ENCODE measurements at regions not wholly inside any gene's neighbourhood (a gene's known extent, or its start where the extent isn't known, plus 50 kb on each side); places are given as distances from the start of the nearest gene placed in this dataset.

DNA sequence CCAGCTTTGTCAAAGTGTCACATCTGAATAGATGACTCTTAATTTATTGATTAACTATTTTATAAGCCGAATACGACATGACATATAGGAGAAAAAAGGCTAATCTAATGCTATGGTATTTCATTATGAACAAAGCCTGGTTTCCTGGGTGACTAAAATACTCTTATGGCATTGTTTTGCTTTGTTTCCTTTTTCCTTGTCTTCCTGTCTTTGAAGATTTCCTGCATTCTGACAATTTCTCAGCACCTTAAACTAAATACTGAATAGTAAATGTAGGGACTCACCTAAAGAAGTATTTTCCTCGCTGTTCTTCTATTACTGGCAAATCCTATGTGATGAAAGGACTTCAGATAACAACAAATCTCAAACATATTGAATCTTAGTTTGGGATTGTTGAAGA is 1284.5 kb downstream of the EFNA5 start:
- CTCF ChIA-PET, result no interaction called here
- Histone ChIP-seq H3K4me3 (ENCODE audit: low read depth, low read length) (no peak overlapping the region), H3K4me1 (ENCODE audit: control insufficient read depth, insufficient read depth, low read length) (no peaks in the 10 kb centered on the region), H3K9me3 (ENCODE audit: control insufficient read depth, insufficient read depth, low read depth, low read length) (no peaks in the 10 kb centered on the region), H3K36me3 (ENCODE audit: control insufficient read depth in 2 of 2, insufficient read depth in 1 of 2, low read length in 2 of 2) (no peaks in the 10 kb centered on the region), H3K27ac (ENCODE audit: extremely low read depth, low read depth, low read length) (no peak overlapping the region)
- POLR2A ChIA-PET, result no interaction called here
- TF ChIP-seq KLF17 (tag by site-specific recombination; IDR thresholded peaks at IDR 0.05) (no peak), BCL11A (tag by site-specific recombination; IDR thresholded peaks at IDR 0.05; ENCODE audit: low read depth) (no peak), KLF9 (tag by site-specific recombination; IDR thresholded peaks at IDR 0.05; ENCODE audit: low read depth) (no peak), ZNF302 (tag by site-specific recombination; IDR thresholded peaks at IDR 0.05; ENCODE audit: low read depth) (no peak), ZNF558 (tag by site-specific recombination; IDR thresholded peaks at IDR 0.05) (no peak), ZFP3 (tag by site-specific recombination; IDR thresholded peaks at IDR 0.05; ENCODE audit: low read depth) (no peak), ZNF843 (tag by site-specific recombination; IDR thresholded peaks at IDR 0.05) (no peak), ZNF621 (tag by site-specific recombination; IDR thresholded peaks at IDR 0.05) (no peak), ZXDB (tag by site-specific recombination; IDR thresholded peaks at IDR 0.05) (no peak), ZBTB6 (tag by site-specific recombination; IDR thresholded peaks at IDR 0.05) (no peak), ZNF202 (tag by site-specific recombination; IDR thresholded peaks at IDR 0.05; ENCODE audit: borderline replicate concordance) (no peak), ZNF785 (tag by site-specific recombination; IDR thresholded peaks at IDR 0.05) (no peak)
- TF ChIP-seq, protein P1, sequence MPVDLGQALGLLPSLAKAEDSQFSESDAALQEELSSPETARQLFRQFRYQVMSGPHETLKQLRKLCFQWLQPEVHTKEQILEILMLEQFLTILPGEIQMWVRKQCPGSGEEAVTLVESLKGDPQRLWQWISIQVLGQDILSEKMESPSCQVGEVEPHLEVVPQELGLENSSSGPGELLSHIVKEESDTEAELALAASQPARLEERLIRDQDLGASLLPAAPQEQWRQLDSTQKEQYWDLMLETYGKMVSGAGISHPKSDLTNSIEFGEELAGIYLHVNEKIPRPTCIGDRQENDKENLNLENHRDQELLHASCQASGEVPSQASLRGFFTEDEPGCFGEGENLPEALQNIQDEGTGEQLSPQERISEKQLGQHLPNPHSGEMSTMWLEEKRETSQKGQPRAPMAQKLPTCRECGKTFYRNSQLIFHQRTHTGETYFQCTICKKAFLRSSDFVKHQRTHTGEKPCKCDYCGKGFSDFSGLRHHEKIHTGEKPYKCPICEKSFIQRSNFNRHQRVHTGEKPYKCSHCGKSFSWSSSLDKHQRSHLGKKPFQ (tag by site-specific recombination; IDR thresholded peaks at IDR 0.05), result no peak
- TF ChIP-seq, protein P2, sequence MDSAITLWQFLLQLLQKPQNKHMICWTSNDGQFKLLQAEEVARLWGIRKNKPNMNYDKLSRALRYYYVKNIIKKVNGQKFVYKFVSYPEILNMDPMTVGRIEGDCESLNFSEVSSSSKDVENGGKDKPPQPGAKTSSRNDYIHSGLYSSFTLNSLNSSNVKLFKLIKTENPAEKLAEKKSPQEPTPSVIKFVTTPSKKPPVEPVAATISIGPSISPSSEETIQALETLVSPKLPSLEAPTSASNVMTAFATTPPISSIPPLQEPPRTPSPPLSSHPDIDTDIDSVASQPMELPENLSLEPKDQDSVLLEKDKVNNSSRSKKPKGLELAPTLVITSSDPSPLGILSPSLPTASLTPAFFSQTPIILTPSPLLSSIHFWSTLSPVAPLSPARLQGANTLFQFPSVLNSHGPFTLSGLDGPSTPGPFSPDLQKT (IDR thresholded peaks at IDR 0.05; ENCODE audit: borderline replicate concordance, low read depth, low read length), result no peak

- Histone ChIP-seq H3K4me1 (ENCODE audit: control insufficient read depth, insufficient read depth, low read length) (no peaks in the 10 kb centered on the region), H3K27ac (ENCODE audit: extremely low read depth, low read depth, low read length) (no peak overlapping the region), H3K4me3 (ENCODE audit: low read depth, low read length) (no peak overlapping the region), H3K36me3 (ENCODE audit: control insufficient read depth in 2 of 2, insufficient read depth in 1 of 2, low read length in 2 of 2) (no peaks in the 10 kb centered on the region), H3K9me3 (ENCODE audit: control insufficient read depth, insufficient read depth, low read depth, low read length) (no peaks in the 10 kb centered on the region)
- POLR2A ChIA-PET, result no interaction called here
- CTCF ChIA-PET, result no interaction called here
- TF ChIP-seq PRDM2 (tag by site-specific recombination; IDR thresholded peaks at IDR 0.05; ENCODE audit: borderline replicate concordance), result no peak
- TF ChIP-seq ZSCAN30 (tag by site-specific recombination; IDR thresholded peaks at IDR 0.05), result no peak
- no peak for TF ChIP-seq ZNF335 (tag by site-specific recombination; conservative IDR thresholded peaks at IDR 0.05)
- TF ChIP-seq, protein P3, sequence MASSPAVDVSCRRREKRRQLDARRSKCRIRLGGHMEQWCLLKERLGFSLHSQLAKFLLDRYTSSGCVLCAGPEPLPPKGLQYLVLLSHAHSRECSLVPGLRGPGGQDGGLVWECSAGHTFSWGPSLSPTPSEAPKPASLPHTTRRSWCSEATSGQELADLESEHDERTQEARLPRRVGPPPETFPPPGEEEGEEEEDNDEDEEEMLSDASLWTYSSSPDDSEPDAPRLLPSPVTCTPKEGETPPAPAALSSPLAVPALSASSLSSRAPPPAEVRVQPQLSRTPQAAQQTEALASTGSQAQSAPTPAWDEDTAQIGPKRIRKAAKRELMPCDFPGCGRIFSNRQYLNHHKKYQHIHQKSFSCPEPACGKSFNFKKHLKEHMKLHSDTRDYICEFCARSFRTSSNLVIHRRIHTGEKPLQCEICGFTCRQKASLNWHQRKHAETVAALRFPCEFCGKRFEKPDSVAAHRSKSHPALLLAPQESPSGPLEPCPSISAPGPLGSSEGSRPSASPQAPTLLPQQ (tag by site-specific recombination; IDR thresholded peaks at IDR 0.05), result no peak
- TF ChIP-seq ZNF133 (tag by site-specific recombination; IDR thresholded peaks at IDR 0.05), result no peak
- TF ChIP-seq ZNF223 (tag by site-specific recombination; IDR thresholded peaks at IDR 0.05), result no peak
- TF ChIP-seq KLF10 (tag by site-specific recombination; IDR thresholded peaks at IDR 0.05), result no peak
- TF ChIP-seq ZNF610 (tag by site-specific recombination; IDR thresholded peaks at IDR 0.05; ENCODE audit: borderline replicate concordance), result no peak
Measured at GRCh38 chr5:106380736-106381135, 1290.0 kb downstream of the EFNA5 start.

All from HEK293 (cell line).